Endothelial cell (in vitro differentiated cells): ENCODE measurements at regions not wholly inside any gene's neighbourhood (a gene's known extent, or its start where the extent isn't known, plus 50 kb on each side); places are given as distances from the start of the nearest gene placed in this dataset.
"Not testable (repeated sequence)": the region's sequence is repeated elsewhere in the genome, so short reads cannot be mapped to it uniquely, and the experiment has no call there.

Experiments used
- DNase-seq: peaks from one replicate; pipeline ENCODE4 v3.0.0; 2021; ENCODE audit warnings: low spot score
- H3K27ac Mint-ChIP-seq: one replicate; pipeline ENCODE4 v1.8.0; 2021; ENCODE audit warnings: mixed read lengths, inconsistent platforms; ENCODE audit not compliant: unreplicated experiment
- H3K27me3 Mint-ChIP-seq: one replicate; pipeline ENCODE4 v1.8.0; 2021; ENCODE audit warnings: mild to moderate bottlenecking, moderate library complexity, mixed read lengths, inconsistent platforms; ENCODE audit not compliant: unreplicated experiment
- H3K36me3 Mint-ChIP-seq: one replicate; pipeline ENCODE4 v1.8.0; 2021; ENCODE audit warnings: mild to moderate bottlenecking, low read depth, mixed read lengths, inconsistent platforms; ENCODE audit not compliant: unreplicated experiment
- H3K4me1 Mint-ChIP-seq: one replicate; pipeline ENCODE4 v1.8.0; 2021; ENCODE audit warnings: mild to moderate bottlenecking, mixed read lengths, inconsistent platforms; ENCODE audit not compliant: unreplicated experiment
- H3K4me3 Mint-ChIP-seq: one replicate; pipeline ENCODE4 v1.8.0; 2021; ENCODE audit warnings: mild to moderate bottlenecking, mixed read lengths, inconsistent platforms; ENCODE audit not compliant: unreplicated experiment
- H3K9me3 Mint-ChIP-seq: one replicate; pipeline ENCODE4 v1.8.0; 2021; ENCODE audit warnings: mixed read lengths, inconsistent platforms; ENCODE audit not compliant: unreplicated experiment
- TF ChIP-seq, protein P1 (sequence below): fragments of 200-600 bp; sonication (generic); IDR thresholded peaks from one replicate; pipeline ENCODE4 v1.5.0; 2021; ENCODE audit warnings: antibody characterized with exemption; ENCODE audit not compliant: unreplicated experiment

DNA sequence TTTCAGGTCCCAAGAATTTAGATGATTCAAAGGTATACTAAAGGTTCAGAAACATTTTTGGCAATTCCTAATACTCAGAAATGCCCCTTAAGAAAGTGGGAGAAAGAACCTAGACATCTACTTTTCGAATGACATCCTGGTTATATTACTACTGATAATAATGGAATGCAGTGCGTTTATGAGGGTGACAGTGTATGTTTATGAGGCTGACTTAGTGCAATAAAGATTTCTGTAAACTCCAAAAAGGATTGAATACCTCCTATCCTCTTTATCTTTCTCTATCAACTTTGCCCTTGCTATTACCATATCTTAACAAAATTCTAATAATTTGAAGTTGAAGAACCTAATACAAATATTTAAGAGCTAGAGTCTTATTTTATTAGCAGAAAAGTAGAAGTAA, 348.9 kb upstream of the EPHA6 start:
- TF ChIP-seq, protein P1, sequence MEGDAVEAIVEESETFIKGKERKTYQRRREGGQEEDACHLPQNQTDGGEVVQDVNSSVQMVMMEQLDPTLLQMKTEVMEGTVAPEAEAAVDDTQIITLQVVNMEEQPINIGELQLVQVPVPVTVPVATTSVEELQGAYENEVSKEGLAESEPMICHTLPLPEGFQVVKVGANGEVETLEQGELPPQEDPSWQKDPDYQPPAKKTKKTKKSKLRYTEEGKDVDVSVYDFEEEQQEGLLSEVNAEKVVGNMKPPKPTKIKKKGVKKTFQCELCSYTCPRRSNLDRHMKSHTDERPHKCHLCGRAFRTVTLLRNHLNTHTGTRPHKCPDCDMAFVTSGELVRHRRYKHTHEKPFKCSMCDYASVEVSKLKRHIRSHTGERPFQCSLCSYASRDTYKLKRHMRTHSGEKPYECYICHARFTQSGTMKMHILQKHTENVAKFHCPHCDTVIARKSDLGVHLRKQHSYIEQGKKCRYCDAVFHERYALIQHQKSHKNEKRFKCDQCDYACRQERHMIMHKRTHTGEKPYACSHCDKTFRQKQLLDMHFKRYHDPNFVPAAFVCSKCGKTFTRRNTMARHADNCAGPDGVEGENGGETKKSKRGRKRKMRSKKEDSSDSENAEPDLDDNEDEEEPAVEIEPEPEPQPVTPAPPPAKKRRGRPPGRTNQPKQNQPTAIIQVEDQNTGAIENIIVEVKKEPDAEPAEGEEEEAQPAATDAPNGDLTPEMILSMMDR, result no peak
- no peaks in the 10 kb centered on the region for H3K27me3 Mint-ChIP-seq
- H3K36me3 Mint-ChIP-seq, result no peaks in the 10 kb centered on the region
- H3K4me3 Mint-ChIP-seq, result no peak overlapping the region
- DNase-seq, result no peak
- H3K4me1 Mint-ChIP-seq, result no peaks in the 10 kb centered on the region
- H3K9me3 Mint-ChIP-seq, result no peaks in the 10 kb centered on the region
- no peak overlapping the region for H3K27ac Mint-ChIP-seq

DNA sequence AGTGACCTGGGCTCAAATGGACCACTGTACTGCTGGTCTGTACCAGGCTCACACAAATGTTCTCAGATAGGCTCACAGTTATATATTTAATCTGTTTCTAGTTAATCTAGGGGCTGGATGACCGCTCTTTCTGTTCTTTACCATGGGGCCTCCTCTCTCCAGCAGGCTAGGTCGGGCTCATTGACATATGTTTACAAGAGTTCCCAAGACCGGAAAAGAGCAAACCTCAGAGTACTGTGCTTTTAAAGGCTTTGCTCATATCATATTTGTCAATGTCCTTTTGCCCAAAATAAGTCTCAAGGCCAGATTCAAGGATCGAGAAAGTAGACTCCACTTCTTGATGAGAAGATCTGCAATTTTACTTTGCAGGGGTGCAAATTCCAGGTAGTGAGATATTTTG, 348.0 kb upstream of the EPHA6 start:
- DNase-seq, result no peak
- H3K27me3 Mint-ChIP-seq, result no peaks in the 10 kb centered on the region
- H3K27ac Mint-ChIP-seq, result no peak overlapping the region
- H3K4me1 Mint-ChIP-seq, result no peaks in the 10 kb centered on the region
- no peak overlapping the region for H3K4me3 Mint-ChIP-seq
- H3K9me3 Mint-ChIP-seq, result no peaks in the 10 kb centered on the region
- H3K36me3 Mint-ChIP-seq, result no peaks in the 10 kb centered on the region
- TF ChIP-seq, protein P1, result no peak

DNA sequence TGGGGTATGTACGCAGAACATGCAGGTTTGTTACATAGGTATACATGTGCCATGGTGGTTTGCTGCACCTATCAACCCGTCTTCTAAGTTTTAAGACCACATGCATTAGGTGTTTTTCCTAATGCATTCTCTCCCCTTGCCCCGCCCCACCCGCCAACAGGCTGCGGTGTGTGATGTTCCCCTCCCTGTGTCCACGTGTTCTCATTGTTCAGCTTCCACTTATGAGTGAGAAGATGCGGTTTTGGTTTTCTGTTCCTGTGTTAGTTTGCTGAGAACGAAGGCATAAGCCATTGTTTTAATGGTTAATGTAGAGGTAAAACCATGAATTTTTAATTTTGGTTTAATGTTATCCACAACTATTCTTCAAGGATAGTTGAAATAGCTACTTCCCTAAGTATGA, 346.8 kb upstream of the EPHA6 start:
- H3K36me3 Mint-ChIP-seq, result no peaks in the 10 kb centered on the region
- no peak overlapping the region for H3K4me3 Mint-ChIP-seq
- TF ChIP-seq, protein P1, result no peak
- no peak for DNase-seq
- no peaks in the 10 kb centered on the region for H3K4me1 Mint-ChIP-seq
- no peak overlapping the region for H3K27ac Mint-ChIP-seq
- no peaks in the 10 kb centered on the region for H3K27me3 Mint-ChIP-seq
- no peaks in the 10 kb centered on the region for H3K9me3 Mint-ChIP-seq

DNA sequence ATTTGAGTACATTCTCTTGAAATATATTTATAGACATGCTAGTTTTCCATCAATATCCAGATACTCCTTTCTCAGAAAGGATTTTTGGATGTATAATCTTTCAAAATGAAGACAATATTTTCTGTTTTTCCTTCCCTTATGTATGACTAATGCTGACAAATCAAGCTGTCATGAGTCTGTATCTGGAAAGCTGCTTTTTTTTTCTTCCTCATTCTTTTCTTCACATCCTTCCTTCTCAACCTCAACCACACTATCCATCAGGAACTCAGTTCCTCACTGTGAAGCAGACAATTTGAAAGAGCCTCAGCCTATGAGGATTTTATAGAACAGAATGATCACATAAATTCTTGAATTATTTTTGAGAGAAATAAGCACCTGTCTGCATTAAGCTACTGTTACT, 335.9 kb upstream of the EPHA6 start:
- Mint-ChIP-seq H3K36me3 (no peaks in the 10 kb centered on the region), H3K4me1 (no peaks in the 10 kb centered on the region), H3K27ac (no peak overlapping the region), H3K4me3 (no peak overlapping the region), H3K27me3 (no peaks in the 10 kb centered on the region), H3K9me3 (no peaks in the 10 kb centered on the region)
- TF ChIP-seq, protein P1, result no peak
- DNase-seq, result no peak

DNA sequence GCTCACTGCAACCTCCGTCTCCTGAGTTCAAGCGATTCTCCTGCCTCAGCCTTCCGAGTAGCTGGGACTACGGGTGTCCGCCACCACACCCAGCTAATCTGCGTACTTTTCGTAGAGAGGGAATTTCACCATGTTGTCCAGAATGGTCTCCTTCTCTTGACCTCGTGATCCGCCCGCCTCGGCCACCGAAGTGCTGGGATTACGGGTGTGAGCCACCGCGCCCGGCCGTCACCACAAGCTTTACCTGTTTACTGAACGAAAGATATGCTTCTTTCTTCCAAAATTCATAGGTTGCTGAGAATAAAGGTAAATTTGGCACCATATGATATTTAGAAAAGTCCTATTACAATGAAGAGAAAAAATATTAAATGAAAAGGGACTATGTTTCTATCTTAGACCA, 333.5 kb upstream of the EPHA6 start:
- no peaks in the 10 kb centered on the region for H3K9me3 Mint-ChIP-seq
- H3K4me3 Mint-ChIP-seq, result no peak overlapping the region
- H3K27ac Mint-ChIP-seq, result no peak overlapping the region
- no peak for DNase-seq
- H3K4me1 Mint-ChIP-seq, result no peaks in the 10 kb centered on the region
- TF ChIP-seq, protein P1, result no peak
- H3K27me3 Mint-ChIP-seq, result no peaks in the 10 kb centered on the region
- no peaks in the 10 kb centered on the region for H3K36me3 Mint-ChIP-seq

DNA sequence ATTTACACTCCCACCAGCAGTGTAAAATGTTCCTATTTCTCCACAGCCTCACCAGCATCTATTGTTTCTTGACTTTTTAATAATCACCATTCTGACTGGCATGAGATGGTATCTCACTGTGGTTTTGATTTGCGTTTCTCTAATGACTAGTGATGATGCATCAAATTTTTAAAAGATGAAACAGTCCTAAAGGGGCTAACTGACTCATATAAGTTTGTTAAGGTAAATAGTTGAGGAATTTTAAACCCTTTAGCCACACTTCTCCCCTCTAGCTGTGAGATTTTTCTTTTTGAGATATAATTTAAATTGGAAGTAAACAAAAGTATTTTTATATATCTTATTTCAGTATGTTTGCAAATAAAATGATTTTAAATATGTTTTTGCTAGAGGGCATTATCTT, 331.2 kb upstream of the EPHA6 start:
- DNase-seq, H3K4me3 Mint-ChIP-seq, H3K4me1 Mint-ChIP-seq, H3K36me3 Mint-ChIP-seq, H3K9me3 Mint-ChIP-seq, H3K27me3 Mint-ChIP-seq, H3K27ac Mint-ChIP-seq: not testable (repeated sequence)
